SK-N-SH (cell line): ENCODE measurements at regions not wholly inside any gene's neighbourhood (a gene's known extent, or its start where the extent isn't known, plus 50 kb on each side); places are given as distances from the start of the nearest gene placed in this dataset.

Experiments used
- CTCF ChIA-PET: fragments of 300-600, 350-600 bp; formaldehyde crosslinking; extraction: SDS; loops from one replicate; lab custom pipeline; 2021; lab: Yijun Ruan, JAX
- POLR2A ChIA-PET: fragments of 350-600 bp; sonication (Branson Sonifier 250); formaldehyde crosslinking; extraction: SDS; loops from one replicate; lab custom pipeline; 2020; ENCODE audit warnings: antibody characterized with exemption, inconsistent platforms; lab: Yijun Ruan, JAX
- DNase-seq: peaks from one replicate; pipeline ENCODE4 v3.0.0; 2012
- H2AFZ ChIP-seq: fragments of 200-600 bp; sonication (generic); 2 replicates; pipeline ENCODE4 v1.8.1; 2016; ENCODE audit warnings: antibody characterized with exemption, mild to moderate bottlenecking, low read depth
- H3F3A ChIP-seq: fragments of 200-600 bp; sonication (generic); replicated peaks from 2 replicates; pipeline ENCODE3; 2016; ENCODE audit warnings: antibody characterized with exemption, mild to moderate bottlenecking; ENCODE audit not compliant: insufficient read depth
- H3K27ac ChIP-seq, 2 experiments: fragments of 200-500 bp in 1 of 2; fragments of 200-600 bp in 1 of 2; sonication (Bioruptor generic) in 1 of 2; sonication (generic), shearing (Covaris generic) in 1 of 2; 2 replicates each; pipeline versions ENCODE4 v1.5.1 to v1.6.1; 2014 to 2016; ENCODE audit warnings: low read depth in 2 of 2, inconsistent platforms in 1 of 2, low read length in 1 of 2, mild to moderate bottlenecking in 1 of 2, mixed read lengths in 1 of 2
- H3K27me3 ChIP-seq: fragments of 200-600 bp; sonication (generic), shearing (Covaris generic); 2 replicates; pipeline ENCODE4 v1.6.1; 2016; ENCODE audit warnings: mixed run types; ENCODE audit not compliant: insufficient read depth
- H3K36me3 ChIP-seq, 2 experiments: fragments of 200-500 bp in 1 of 2; fragments of 200-600 bp in 1 of 2; sonication (Bioruptor generic) in 1 of 2; sonication (generic) in 1 of 2; replicated peaks in 1 of 2; 2 replicates each; pipeline versions ENCODE3 to v1.5.1; 2014 to 2016; ENCODE audit warnings: low read length in 1 of 2, mild to moderate bottlenecking in 1 of 2; ENCODE audit not compliant: insufficient read depth in 2 of 2, control insufficient read depth in 1 of 2
- H3K4me1 ChIP-seq, 2 experiments: fragments of 200-500 bp in 1 of 2; fragments of 200-600 bp in 1 of 2; sonication (Bioruptor generic) in 1 of 2; sonication (generic), shearing (Covaris generic) in 1 of 2; 2 replicates each; pipeline versions ENCODE4 v1.5.1 to v1.6.1; 2014 to 2016; ENCODE audit warnings: low read depth in 1 of 2, low read length in 1 of 2, mixed run types in 1 of 2; ENCODE audit not compliant: insufficient read depth in 2 of 2, control insufficient read depth in 1 of 2
- H3K4me2 ChIP-seq: fragments of 200-600 bp; sonication (generic), shearing (Covaris generic); 2 replicates; pipeline ENCODE4 v1.6.1; 2017; ENCODE audit warnings: mixed run types
- H3K4me3 ChIP-seq, 2 experiments: fragments of 200-500 bp in 1 of 2; fragments of 200-600 bp in 1 of 2; sonication (Bioruptor generic) in 1 of 2; sonication (generic), shearing (Covaris generic) in 1 of 2; 2 replicates each; pipeline versions ENCODE4 v1.5.1 to v1.8.1; 2014 to 2016; ENCODE audit warnings: low read depth in 2 of 2, inconsistent platforms in 1 of 2, low read length in 1 of 2, mild to moderate bottlenecking in 1 of 2, mixed read lengths in 1 of 2, moderate library complexity in 1 of 2
- H3K79me2 ChIP-seq: fragments of 200-600 bp; sonication (generic); 2 replicates; pipeline ENCODE4 v1.8.1; 2017; ENCODE audit warnings: mild to moderate bottlenecking; ENCODE audit not compliant: insufficient read depth
- H3K9ac ChIP-seq: fragments of 200-600 bp; sonication (generic); 2 replicates; pipeline ENCODE4 v1.6.1; 2017; ENCODE audit warnings: mixed run types
- H3K9me2 ChIP-seq: fragments of 200-600 bp; sonication (generic); 2 replicates; pipeline ENCODE4 v1.6.1; 2017; ENCODE audit warnings: mixed run types
- H3K9me3 ChIP-seq: fragments of 200-600 bp; sonication (generic); 2 replicates; pipeline ENCODE4 v1.6.1; 2017; ENCODE audit warnings: mixed run types, mild to moderate bottlenecking, moderate library complexity
- H4K20me1 ChIP-seq: fragments of 200-600 bp; sonication (generic); 2 replicates; pipeline ENCODE4 v1.6.1; 2017; ENCODE audit warnings: mild to moderate bottlenecking, mixed run types; ENCODE audit not compliant: insufficient read depth
- EP300 ChIP-seq, 2 experiments: IDR thresholded peaks; 2 replicates each; pipeline versions ENCODE4 v1.4.0 to v1.6.1; 2012; ENCODE audit warnings: borderline replicate concordance in 1 of 2, low read depth in 1 of 2, low read length in 1 of 2
- GATA2 ChIP-seq: sonication (generic); formaldehyde crosslinking; IDR thresholded peaks from 2 replicates; pipeline ENCODE4 v1.5.0; 2020; ENCODE audit warnings: mild to moderate bottlenecking, missing genetic modification reagents
- MEF2A ChIP-seq: IDR thresholded peaks from 2 replicates; pipeline ENCODE4 v1.4.0; 2012; ENCODE audit warnings: low read depth, borderline replicate concordance
- REST ChIP-seq: IDR thresholded peaks from 2 replicates; pipeline ENCODE4 v1.6.1; 2012; ENCODE audit warnings: mild to moderate bottlenecking, low read depth, low read length, moderate library complexity
- TCF12 ChIP-seq: IDR thresholded peaks from 2 replicates; pipeline ENCODE4 v1.4.0; 2012
- USF1 ChIP-seq: IDR thresholded peaks from 2 replicates; pipeline ENCODE4 v1.4.0; 2012; ENCODE audit warnings: low read depth, borderline replicate concordance
- USF2 ChIP-seq: fragments of 150-350 bp; IDR thresholded peaks from 2 replicates; pipeline ENCODE4 v1.6.1; 2017; ENCODE audit warnings: antibody characterized with exemption, low read length, low read depth, borderline replicate concordance
- ZBTB33 ChIP-seq: IDR thresholded peaks from 2 replicates; pipeline ENCODE4 v1.4.0; 2012; ENCODE audit warnings: low read depth, borderline replicate concordance
- WGBS: methylation state at CpG from one replicate; pipeline ENCODE4 v1.1.6; 2017; ENCODE audit warnings: low lambda C conversion rate; 5-methylcytosine and 5-hydroxymethylcytosine counted together

- ChIA-PET POLR2A (no interaction called here), CTCF (interaction anchor here (0.9 to 3.0 kb wide), 6 partner anchors 13 to 318 kb away, joined by 3 to 10 read pairs (median 4); no protein-coding TSS in a partner anchor)
- Histone ChIP-seq H3K27me3 (no peaks in the 10 kb centered on the region), H3K4me2 (no peak overlapping the region), H3F3A (no peaks in the 10 kb centered on the region), H3K4me3 (no peak overlapping the region), H3K79me2 (no peaks in the 10 kb centered on the region), H3K36me3 (no peaks in the 10 kb centered on the region), H3K9ac (no peak overlapping the region), H3K9me3 (no peaks in the 10 kb centered on the region), H3K4me1 (peaks cover 0 to 5% of the 10 kb centered on the region in 2 experiments; a peak in 1 of 4 replicates), H3K27ac (no peak overlapping the region), H2AFZ (no peak overlapping the region), H4K20me1 (no peaks in the 10 kb centered on the region), H3K9me2 (no peaks in the 10 kb centered on the region)
- TF ChIP-seq EP300 (IDR thresholded peaks at IDR 0.05; ENCODE audit: borderline replicate concordance in 1 of 2, low read depth in 1 of 2, low read length in 1 of 2): no peak
- DNase-seq: peak; percentile 15
- WGBS: 65% methylated on average over 14 of the region's 22 CpGs
Observed at GRCh38 chr11:69874178-69874983, 55.2 kb upstream of the FGF3 start.

- Histone ChIP-seq H4K20me1 (no peaks in the 10 kb centered on the region), H3K79me2 (no peaks in the 10 kb centered on the region), H3K36me3 (no peaks in the 10 kb centered on the region), H3K9me3 (no peaks in the 10 kb centered on the region), H3K27ac (no peak overlapping the region), H2AFZ (no peak overlapping the region), H3K4me3 (no peak overlapping the region), H3F3A (no peaks in the 10 kb centered on the region), H3K9ac (no peak overlapping the region), H3K4me2 (no peak overlapping the region), H3K4me1 (peaks cover 0 to 8% of the 10 kb centered on the region in 2 experiments; a peak in 1 of 4 replicates), H3K9me2 (no peaks in the 10 kb centered on the region), H3K27me3 (no peaks in the 10 kb centered on the region)
- WGBS: 53% methylated on average over 16 of the region's 21 CpGs
- CTCF ChIA-PET: interaction anchor here (0.9 to 3.0 kb wide), 3 partner anchors 14 to 317 kb away, joined by 3 to 10 read pairs (median 3); no protein-coding TSS in a partner anchor
- TF ChIP-seq GATA2 (no peak), TCF12 (no peak), ZBTB33 (no peak), MEF2A (no peak), USF1 (no peak), REST (no peak), USF2 (no peak)
- POLR2A ChIA-PET: no interaction called here
- DNase-seq: peak; percentile 13
Observed at GRCh38 chr11:69874984-69875624, 55.9 kb upstream of the FGF3 start.
